ENCODE measurements at regions not wholly inside any gene's neighbourhood (a gene's known extent, or its start where the extent isn't known, plus 50 kb on each side); places are given as distances from the start of the nearest gene placed in this dataset.

- no peak for DNase-seq (ENCODE audit: low spot score)
Measured at GRCh38 chr9:130755377-130756007, 61.9 kb downstream of the EXOSC2 start.

GRCh38 chr9:130756037-130756436 is 62.5 kb downstream of the EXOSC2 start:
- no peak for DNase-seq (ENCODE audit: low spot score)

GRCh38 chr9:130756455-130757152 is 63.0 kb downstream of the EXOSC2 start:
- DNase-seq (ENCODE audit: low spot score), result no peak

GRCh38 chr9:130759738-130760137 is 66.2 kb downstream of the EXOSC2 start:
- no peak for DNase-seq (ENCODE audit: low spot score)

GRCh38 chr9:130763331-130764171 is 70.0 kb downstream of the EXOSC2 start:
- no peak for DNase-seq (ENCODE audit: low spot score)

GRCh38 chr9:130765137-130766020 is 69.7 kb upstream of the ABL1 start:
- no peak for DNase-seq (ENCODE audit: low spot score)

GRCh38 chr9:130766021-130766926 is 68.8 kb upstream of the ABL1 start:
- no peak for DNase-seq (ENCODE audit: low spot score)

- DNase-seq (ENCODE audit: low spot score), result peak; percentile 40
Measured at GRCh38 chr9:130766927-130767307, 68.1 kb upstream of the ABL1 start.

GRCh38 chr9:130768265-130768664 is 66.8 kb upstream of the ABL1 start:
- no peak for DNase-seq (ENCODE audit: low spot score)

- no peak for DNase-seq (ENCODE audit: low spot score)
Measured at GRCh38 chr9:130768891-130769403, 66.1 kb upstream of the ABL1 start.

- DNase-seq (ENCODE audit: low spot score), result no peak
Measured at GRCh38 chr9:130770093-130770492, 65.0 kb upstream of the ABL1 start.

GRCh38 chr9:130770679-130771442 is 64.2 kb upstream of the ABL1 start:
- peak; percentile 66 for DNase-seq (ENCODE audit: low spot score)

GRCh38 chr9:130772185-130772584 is 62.9 kb upstream of the ABL1 start:
- no peak for DNase-seq (ENCODE audit: low spot score)

- DNase-seq (ENCODE audit: low spot score), result no peak
Measured at GRCh38 chr9:130774183-130774582, 60.9 kb upstream of the ABL1 start.

- DNase-seq (ENCODE audit: low spot score), result no peak
Measured at GRCh38 chr9:130775336-130775991, 59.6 kb upstream of the ABL1 start.

GRCh38 chr9:130779153-130779855 is 55.8 kb upstream of the ABL1 start:
- no peak for DNase-seq (ENCODE audit: low spot score)

GRCh38 chr9:130780415-130780814 is 54.6 kb upstream of the ABL1 start:
- no peak for DNase-seq (ENCODE audit: low spot score)

GRCh38 chr9:130780865-130781504 is 54.1 kb upstream of the ABL1 start:
- no peak for DNase-seq (ENCODE audit: low spot score)
